ENCODE measurements at regions not wholly inside any gene's neighbourhood (a gene's known extent, or its start where the extent isn't known, plus 50 kb on each side); places are given as distances from the start of the nearest gene placed in this dataset.

GRCh38 chr9:115378758-115379157 is 260.8 kb upstream of the TNC start:
- Mint-ChIP-seq H3K36me3 (ENCODE audit: insufficient read depth in 1 of 3, low read depth in 3 of 3) (peaks cover 9 to 20% (median 14%) of the 10 kb centered on the region in 3 experiments; a peak in 6 of 7 replicates), H3K27ac (no peak overlapping the region), H3K4me3 (no peak overlapping the region), H3K27me3 (ENCODE audit: low read depth) (no peaks in the 10 kb centered on the region), H3K4me1 (no peaks in the 10 kb centered on the region), H3K9me3 (peaks cover 11 to 17% of the 10 kb centered on the region in 2 experiments)
- Histone ChIP-seq H4K8ac (replicated peaks; ENCODE audit: insufficient read length, low read depth, low read length) (no peak overlapping the region), H2BK15ac (ENCODE audit: low read depth, low read length) (no peak overlapping the region), H2BK120ac (ENCODE audit: low read depth, low read length, poor library complexity, severe bottlenecking) (no peak overlapping the region), H2BK12ac (ENCODE audit: insufficient read length, low read depth, low read length) (no peak overlapping the region), H3K56ac (ENCODE audit: insufficient read length, low read depth, low read length) (no peak overlapping the region), H4K91ac (ENCODE audit: insufficient read length, low read depth, low read length) (no peak overlapping the region), H3K14ac (ENCODE audit: insufficient read depth, low read length) (no peak overlapping the region), H3K4me2 (ENCODE audit: insufficient read depth, insufficient read length, low read length) (no peak overlapping the region), H2AFZ (ENCODE audit: low read length) (no peak overlapping the region), H2AK5ac (ENCODE audit: insufficient read length, low read length) (no peak overlapping the region), H4K20me1 (ENCODE audit: control insufficient read depth, insufficient read depth, insufficient read length) (no peaks in the 10 kb centered on the region), H3K9me3 (ENCODE audit: control insufficient read depth, low read depth, low read length) (peaks cover 9% of the 10 kb centered on the region), H3K23me2 (ENCODE audit: insufficient read length, low read depth, low read length, poor library complexity, severe bottlenecking) (no peaks in the 10 kb centered on the region), H3K4me1 (ENCODE audit: insufficient read depth, low read length) (no peaks in the 10 kb centered on the region), H3K27me3 (ENCODE audit: insufficient read depth, low read length) (no peaks in the 10 kb centered on the region), H3T11ph (ENCODE audit: low read length) (no peak overlapping the region), H2BK20ac (ENCODE audit: low read depth, low read length, poor library complexity, severe bottlenecking) (no peak overlapping the region), H4K5ac (ENCODE audit: insufficient read length, low read depth, low read length) (no peak overlapping the region), H3K79me1 (ENCODE audit: insufficient read depth, low read depth, low read length, poor library complexity, severe bottlenecking) (no peaks in the 10 kb centered on the region), H3K9ac (ENCODE audit: extremely low read depth, insufficient read length, low read length) (no peak overlapping the region), H3K27ac (ENCODE audit: insufficient read length, low read depth, low read length) (no peak overlapping the region), H3K79me2 (ENCODE audit: insufficient read depth, low read length) (no peaks in the 10 kb centered on the region), H3K4ac (ENCODE audit: low read depth, low read length) (no peak overlapping the region), H3K23ac (ENCODE audit: insufficient read length, low read depth, low read length) (no peak overlapping the region), H2BK5ac (ENCODE audit: insufficient read length, low read length) (no peak overlapping the region), H3K18ac (ENCODE audit: insufficient read length, low read depth, low read length) (no peak overlapping the region)
- TF ChIP-seq, protein P1, sequence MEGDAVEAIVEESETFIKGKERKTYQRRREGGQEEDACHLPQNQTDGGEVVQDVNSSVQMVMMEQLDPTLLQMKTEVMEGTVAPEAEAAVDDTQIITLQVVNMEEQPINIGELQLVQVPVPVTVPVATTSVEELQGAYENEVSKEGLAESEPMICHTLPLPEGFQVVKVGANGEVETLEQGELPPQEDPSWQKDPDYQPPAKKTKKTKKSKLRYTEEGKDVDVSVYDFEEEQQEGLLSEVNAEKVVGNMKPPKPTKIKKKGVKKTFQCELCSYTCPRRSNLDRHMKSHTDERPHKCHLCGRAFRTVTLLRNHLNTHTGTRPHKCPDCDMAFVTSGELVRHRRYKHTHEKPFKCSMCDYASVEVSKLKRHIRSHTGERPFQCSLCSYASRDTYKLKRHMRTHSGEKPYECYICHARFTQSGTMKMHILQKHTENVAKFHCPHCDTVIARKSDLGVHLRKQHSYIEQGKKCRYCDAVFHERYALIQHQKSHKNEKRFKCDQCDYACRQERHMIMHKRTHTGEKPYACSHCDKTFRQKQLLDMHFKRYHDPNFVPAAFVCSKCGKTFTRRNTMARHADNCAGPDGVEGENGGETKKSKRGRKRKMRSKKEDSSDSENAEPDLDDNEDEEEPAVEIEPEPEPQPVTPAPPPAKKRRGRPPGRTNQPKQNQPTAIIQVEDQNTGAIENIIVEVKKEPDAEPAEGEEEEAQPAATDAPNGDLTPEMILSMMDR (conservative IDR thresholded peaks at IDR 0.05): no peak
- no peak for DNase-seq
